HepG2 (cell line): ENCODE measurements at regions not wholly inside any gene's neighbourhood (a gene's known extent, or its start where the extent isn't known, plus 50 kb on each side); places are given as distances from the start of the nearest gene placed in this dataset.

Source experiments
- FIP1L1 ChIP-seq: fragments of 200-400 bp; formaldehyde crosslinking; IDR thresholded peaks from 2 replicates; pipeline ENCODE4 v1.6.1; 2018; ENCODE audit warnings: low read depth, mild to moderate bottlenecking, low read length, moderate library complexity, borderline replicate concordance; ENCODE audit not compliant: insufficient read depth
- GABPA ChIP-seq, 2 experiments: IDR thresholded peaks; 2 replicates each; pipeline ENCODE4 v1.6.1; 2011 to 2016; ENCODE audit warnings: low read depth in 2 of 2, low read length in 1 of 2, missing biosample characterization in 1 of 2, missing genetic modification characterization in 1 of 2
- MAF1 ChIP-seq: sonication (generic); formaldehyde crosslinking; IDR thresholded peaks from 2 replicates; pipeline ENCODE4 v1.5.0; 2020; ENCODE audit warnings: missing genetic modification reagents, borderline replicate concordance
- NAIF1 ChIP-seq: sonication (generic); formaldehyde crosslinking; IDR thresholded peaks from 2 replicates; pipeline ENCODE4 v1.5.0; 2020; ENCODE audit warnings: mild to moderate bottlenecking, missing genetic modification reagents, borderline replicate concordance
- NCOA5 ChIP-seq: sonication (generic); formaldehyde crosslinking; IDR thresholded peaks from 2 replicates; pipeline ENCODE4 v1.4.0; 2020; ENCODE audit warnings: missing genetic modification reagents
- SPEN ChIP-seq: sonication (generic); formaldehyde crosslinking; IDR thresholded peaks from 2 replicates; pipeline ENCODE4 v1.5.1; 2020; ENCODE audit warnings: low read depth, mild to moderate bottlenecking, missing genetic modification reagents
- ZNF136 ChIP-seq: sonication (generic); formaldehyde crosslinking; IDR thresholded peaks from 2 replicates; pipeline ENCODE4 v1.8.1; 2022; ENCODE audit warnings: low read depth, mild to moderate bottlenecking, moderate library complexity, missing genetic modification reagents
- ZNF33A ChIP-seq: sonication (generic); formaldehyde crosslinking; IDR thresholded peaks from 2 replicates; pipeline ENCODE4 v1.5.1; 2020; ENCODE audit warnings: missing genetic modification reagents, mild to moderate bottlenecking, moderate library complexity, borderline replicate concordance
- ZNF382 ChIP-seq: sonication (generic); formaldehyde crosslinking; IDR thresholded peaks from 2 replicates; pipeline ENCODE4 v1.5.0; 2020; ENCODE audit warnings: missing genetic modification reagents, mild to moderate bottlenecking, borderline replicate concordance
- ZNF724P ChIP-seq: sonication (generic); formaldehyde crosslinking; IDR thresholded peaks from 2 replicates; pipeline ENCODE4 v1.8.0; 2022; ENCODE audit warnings: missing genetic modification reagents, borderline replicate concordance
- ZNF781 ChIP-seq: sonication (generic); formaldehyde crosslinking; IDR thresholded peaks from 2 replicates; pipeline ENCODE4 v1.5.1; 2020; ENCODE audit warnings: borderline replicate concordance, mild to moderate bottlenecking, missing genetic modification reagents; ENCODE audit errors: not compliant biosample characterization
- ZSCAN31 ChIP-seq: sonication (generic); formaldehyde crosslinking; IDR thresholded peaks from 2 replicates; pipeline ENCODE4 v1.5.0; 2020; ENCODE audit warnings: low read depth, mild to moderate bottlenecking, missing genetic modification reagents
- TF ChIP-seq, protein P1 (sequence below), 2 experiments: IDR thresholded peaks; 2 replicates each; pipeline ENCODE4 v1.6.1; 2011 to 2012; ENCODE audit warnings: low read length in 2 of 2, borderline replicate concordance in 1 of 2, low read depth in 1 of 2, mild to moderate bottlenecking in 1 of 2, moderate library complexity in 1 of 2
- TF ChIP-seq, protein P2 (sequence below): sonication (generic); formaldehyde crosslinking; IDR thresholded peaks from 2 replicates; pipeline ENCODE4 v1.8.1; 2023; ENCODE audit warnings: mild to moderate bottlenecking, missing genetic modification reagents
- TF ChIP-seq, protein P3 (sequence below): sonication (generic); formaldehyde crosslinking; IDR thresholded peaks from 2 replicates; pipeline ENCODE4 v1.4.0; 2020; ENCODE audit warnings: missing genetic modification reagents, borderline replicate concordance
- TF ChIP-seq, protein P4 (sequence below): sonication (generic); formaldehyde crosslinking; IDR thresholded peaks from 2 replicates; pipeline ENCODE4 v1.8.1; 2023; ENCODE audit warnings: mild to moderate bottlenecking, missing genetic modification reagents, borderline replicate concordance

DNA sequence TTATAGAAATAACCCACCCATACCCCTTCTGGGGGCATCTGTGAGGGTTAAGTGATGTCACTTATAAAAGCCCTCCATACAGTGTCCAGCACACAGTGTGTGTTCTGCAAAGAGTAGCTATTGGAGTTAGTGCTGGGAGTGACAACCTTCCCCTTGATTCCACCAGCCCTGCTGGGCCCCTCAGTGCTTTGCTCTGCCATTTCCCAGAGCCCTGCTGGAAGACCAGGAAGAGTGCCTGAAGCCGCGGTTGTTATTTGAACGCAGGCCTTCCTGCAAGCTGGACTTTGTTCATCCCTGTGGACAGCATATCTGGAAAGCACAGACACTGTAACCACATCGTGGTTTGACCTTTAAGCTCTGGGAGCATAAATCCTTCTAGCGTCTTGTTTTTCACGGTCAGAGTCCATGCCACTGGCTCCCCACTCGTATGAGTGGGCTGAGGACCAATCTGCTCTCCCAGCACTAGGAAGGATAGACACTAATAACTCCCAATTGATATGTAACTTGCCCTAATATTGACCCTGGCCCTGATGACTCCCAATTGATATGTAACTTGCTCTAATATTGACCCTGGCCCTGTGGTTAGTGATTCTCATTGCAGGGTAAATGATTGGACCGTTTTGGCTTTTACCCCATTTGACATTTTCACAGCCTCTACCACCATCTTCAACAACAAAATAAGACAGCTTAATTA, 297.1 kb upstream of the MAF start (continued):
- TF ChIP-seq, protein P1, sequence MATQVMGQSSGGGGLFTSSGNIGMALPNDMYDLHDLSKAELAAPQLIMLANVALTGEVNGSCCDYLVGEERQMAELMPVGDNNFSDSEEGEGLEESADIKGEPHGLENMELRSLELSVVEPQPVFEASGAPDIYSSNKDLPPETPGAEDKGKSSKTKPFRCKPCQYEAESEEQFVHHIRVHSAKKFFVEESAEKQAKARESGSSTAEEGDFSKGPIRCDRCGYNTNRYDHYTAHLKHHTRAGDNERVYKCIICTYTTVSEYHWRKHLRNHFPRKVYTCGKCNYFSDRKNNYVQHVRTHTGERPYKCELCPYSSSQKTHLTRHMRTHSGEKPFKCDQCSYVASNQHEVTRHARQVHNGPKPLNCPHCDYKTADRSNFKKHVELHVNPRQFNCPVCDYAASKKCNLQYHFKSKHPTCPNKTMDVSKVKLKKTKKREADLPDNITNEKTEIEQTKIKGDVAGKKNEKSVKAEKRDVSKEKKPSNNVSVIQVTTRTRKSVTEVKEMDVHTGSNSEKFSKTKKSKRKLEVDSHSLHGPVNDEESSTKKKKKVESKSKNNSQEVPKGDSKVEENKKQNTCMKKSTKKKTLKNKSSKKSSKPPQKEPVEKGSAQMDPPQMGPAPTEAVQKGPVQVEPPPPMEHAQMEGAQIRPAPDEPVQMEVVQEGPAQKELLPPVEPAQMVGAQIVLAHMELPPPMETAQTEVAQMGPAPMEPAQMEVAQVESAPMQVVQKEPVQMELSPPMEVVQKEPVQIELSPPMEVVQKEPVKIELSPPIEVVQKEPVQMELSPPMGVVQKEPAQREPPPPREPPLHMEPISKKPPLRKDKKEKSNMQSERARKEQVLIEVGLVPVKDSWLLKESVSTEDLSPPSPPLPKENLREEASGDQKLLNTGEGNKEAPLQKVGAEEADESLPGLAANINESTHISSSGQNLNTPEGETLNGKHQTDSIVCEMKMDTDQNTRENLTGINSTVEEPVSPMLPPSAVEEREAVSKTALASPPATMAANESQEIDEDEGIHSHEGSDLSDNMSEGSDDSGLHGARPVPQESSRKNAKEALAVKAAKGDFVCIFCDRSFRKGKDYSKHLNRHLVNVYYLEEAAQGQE (IDR thresholded peaks at IDR 0.05; ENCODE audit: borderline replicate concordance in 1 of 2, low read depth in 1 of 2, low read length in 2 of 2), result peak in 1 of 2 experiments; percentile 54; a peak in 1 of 4 replicates
- TF ChIP-seq ZNF781 (CRISPR knock-in tag) (no peak), ZNF382 (CRISPR knock-in tag) (no peak), ZSCAN31 (CRISPR knock-in tag) (peak; percentile 53; the same call in 1 of the 2 replicates), MAF1 (CRISPR knock-in tag) (no peak), NCOA5 (CRISPR knock-in tag) (no peak), ZNF136 (CRISPR knock-in tag) (no peak), NAIF1 (CRISPR knock-in tag) (no peak), GABPA (IDR thresholded peaks at IDR 0.05; ENCODE audit: low read depth, low read length) (no peak), GABPA (CRISPR knock-in tag; IDR thresholded peaks at IDR 0.05; ENCODE audit: low read depth) (peak; percentile 78), ZNF724P (peak; percentile 77; the same call in 1 of the 2 replicates), FIP1L1 (no peak), SPEN (peak; percentile 77), ZNF33A (CRISPR knock-in tag) (peak; percentile 93; the same call in 1 of the 2 replicates)
- TF ChIP-seq, protein P2, sequence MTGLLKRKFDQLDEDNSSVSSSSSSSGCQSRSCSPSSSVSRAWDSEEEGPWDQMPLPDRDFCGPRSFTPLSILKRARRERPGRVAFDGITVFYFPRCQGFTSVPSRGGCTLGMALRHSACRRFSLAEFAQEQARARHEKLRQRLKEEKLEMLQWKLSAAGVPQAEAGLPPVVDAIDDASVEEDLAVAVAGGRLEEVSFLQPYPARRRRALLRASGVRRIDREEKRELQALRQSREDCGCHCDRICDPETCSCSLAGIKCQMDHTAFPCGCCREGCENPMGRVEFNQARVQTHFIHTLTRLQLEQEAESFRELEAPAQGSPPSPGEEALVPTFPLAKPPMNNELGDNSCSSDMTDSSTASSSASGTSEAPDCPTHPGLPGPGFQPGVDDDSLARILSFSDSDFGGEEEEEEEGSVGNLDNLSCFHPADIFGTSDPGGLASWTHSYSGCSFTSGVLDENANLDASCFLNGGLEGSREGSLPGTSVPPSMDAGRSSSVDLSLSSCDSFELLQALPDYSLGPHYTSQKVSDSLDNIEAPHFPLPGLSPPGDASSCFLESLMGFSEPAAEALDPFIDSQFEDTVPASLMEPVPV (CRISPR knock-in tag), result peak; percentile 42; the same call in 1 of the 2 replicates
- TF ChIP-seq, protein P3, sequence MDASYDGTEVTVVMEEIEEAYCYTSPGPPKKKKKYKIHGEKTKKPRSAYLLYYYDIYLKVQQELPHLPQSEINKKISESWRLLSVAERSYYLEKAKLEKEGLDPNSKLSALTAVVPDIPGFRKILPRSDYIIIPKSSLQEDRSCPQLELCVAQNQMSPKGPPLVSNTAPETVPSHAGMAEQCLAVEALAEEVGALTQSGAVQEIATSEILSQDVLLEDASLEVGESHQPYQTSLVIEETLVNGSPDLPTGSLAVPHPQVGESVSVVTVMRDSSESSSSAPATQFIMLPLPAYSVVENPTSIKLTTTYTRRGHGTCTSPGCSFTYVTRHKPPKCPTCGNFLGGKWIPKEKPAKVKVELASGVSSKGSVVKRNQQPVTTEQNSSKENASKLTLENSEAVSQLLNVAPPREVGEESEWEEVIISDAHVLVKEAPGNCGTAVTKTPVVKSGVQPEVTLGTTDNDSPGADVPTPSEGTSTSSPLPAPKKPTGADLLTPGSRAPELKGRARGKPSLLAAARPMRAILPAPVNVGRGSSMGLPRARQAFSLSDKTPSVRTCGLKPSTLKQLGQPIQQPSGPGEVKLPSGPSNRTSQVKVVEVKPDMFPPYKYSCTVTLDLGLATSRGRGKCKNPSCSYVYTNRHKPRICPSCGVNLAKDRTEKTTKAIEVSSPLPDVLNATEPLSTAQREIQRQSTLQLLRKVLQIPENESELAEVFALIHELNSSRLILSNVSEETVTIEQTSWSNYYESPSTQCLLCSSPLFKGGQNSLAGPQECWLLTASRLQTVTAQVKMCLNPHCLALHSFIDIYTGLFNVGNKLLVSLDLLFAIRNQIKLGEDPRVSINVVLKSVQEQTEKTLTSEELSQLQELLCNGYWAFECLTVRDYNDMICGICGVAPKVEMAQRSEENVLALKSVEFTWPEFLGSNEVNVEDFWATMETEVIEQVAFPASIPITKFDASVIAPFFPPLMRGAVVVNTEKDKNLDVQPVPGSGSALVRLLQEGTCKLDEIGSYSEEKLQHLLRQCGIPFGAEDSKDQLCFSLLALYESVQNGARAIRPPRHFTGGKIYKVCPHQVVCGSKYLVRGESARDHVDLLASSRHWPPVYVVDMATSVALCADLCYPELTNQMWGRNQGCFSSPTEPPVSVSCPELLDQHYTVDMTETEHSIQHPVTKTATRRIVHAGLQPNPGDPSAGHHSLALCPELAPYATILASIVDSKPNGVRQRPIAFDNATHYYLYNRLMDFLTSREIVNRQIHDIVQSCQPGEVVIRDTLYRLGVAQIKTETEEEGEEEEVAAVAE, result peak; percentile 64; the same call in 1 of the 2 replicates
- TF ChIP-seq, protein P4, sequence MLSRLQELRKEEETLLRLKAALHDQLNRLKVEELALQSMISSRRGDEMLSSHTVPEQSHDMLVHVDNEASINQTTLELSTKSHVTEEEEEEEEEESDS (CRISPR knock-in tag), result no peak
